DMS153 treated with DMSO at 0.1 percent for 48 hours (cell line): ENCODE measurements at regions not wholly inside any gene's neighbourhood (a gene's known extent, or its start where the extent isn't known, plus 50 kb on each side); places are given as distances from the start of the nearest gene placed in this dataset.
"Not testable (repeated sequence)": the region's sequence is repeated elsewhere in the genome, so short reads cannot be mapped to it uniquely, and the experiment has no call there.

Source experiments
- DNase-seq: peaks from one replicate; lab custom pipeline; 2025; ENCODE audit not compliant: unreplicated experiment; lab: John Stamatoyannopoulos, UW

DNA sequence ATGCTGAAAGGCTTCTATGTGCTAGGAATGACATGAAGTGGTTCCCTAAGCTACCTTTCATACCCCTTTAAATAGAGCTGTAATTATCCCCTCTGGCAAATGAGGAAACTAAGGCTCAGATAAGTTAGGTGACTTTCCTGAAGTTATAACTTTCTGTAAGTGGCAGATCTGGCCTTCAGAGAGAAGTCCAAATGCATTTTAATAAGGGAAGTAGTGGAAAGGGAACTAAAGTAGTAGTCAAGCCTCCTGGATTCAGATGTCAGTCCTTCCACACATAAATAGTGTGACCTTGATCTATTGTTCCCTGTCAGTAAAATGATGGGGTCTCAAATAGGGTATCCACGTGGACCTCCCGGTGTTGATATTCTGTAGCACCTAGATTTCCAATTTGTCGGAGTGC, 277.7 kb downstream of the EDEM1 start:
- DNase-seq = no peak

DNA sequence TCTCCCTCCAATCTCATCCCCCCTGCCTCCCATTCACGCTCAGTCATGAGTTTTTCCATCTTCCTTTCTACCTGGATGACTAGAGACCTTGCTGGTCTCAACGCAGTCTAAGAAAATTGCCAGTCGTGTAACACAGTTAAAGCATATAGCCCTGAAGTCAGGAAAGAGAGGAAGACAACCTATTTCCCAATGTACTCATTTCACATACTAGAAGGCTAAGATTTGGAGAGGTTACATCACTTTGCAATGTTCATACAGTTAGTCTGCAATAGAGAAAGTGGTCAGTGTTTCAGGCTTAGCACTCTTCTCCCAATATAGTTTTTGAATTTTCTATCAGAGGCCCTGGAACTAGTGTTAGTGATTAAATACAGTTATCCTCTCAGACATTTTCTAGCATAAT, 278.6 kb downstream of the EDEM1 start:
- no peak for DNase-seq

DNA sequence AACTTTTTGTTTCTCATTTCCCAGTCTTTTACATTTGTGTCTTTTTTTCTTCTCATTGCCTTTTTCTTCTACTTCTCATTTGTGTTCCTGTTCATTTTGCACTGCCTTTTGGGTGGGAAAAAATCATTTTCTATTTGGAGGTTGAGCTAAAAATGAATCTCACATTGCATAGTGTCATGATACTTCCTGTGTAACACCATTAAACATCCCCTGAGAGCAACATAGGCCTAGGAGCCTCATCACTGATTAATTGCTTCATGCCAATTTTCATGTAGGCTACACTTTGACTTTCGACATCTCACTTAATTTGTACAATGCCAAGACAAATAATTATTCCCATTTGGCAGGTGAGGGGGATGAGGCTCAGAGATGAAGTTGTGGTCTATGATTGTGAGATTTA, 279.2 kb downstream of the EDEM1 start:
- DNase-seq = no peak

DNA sequence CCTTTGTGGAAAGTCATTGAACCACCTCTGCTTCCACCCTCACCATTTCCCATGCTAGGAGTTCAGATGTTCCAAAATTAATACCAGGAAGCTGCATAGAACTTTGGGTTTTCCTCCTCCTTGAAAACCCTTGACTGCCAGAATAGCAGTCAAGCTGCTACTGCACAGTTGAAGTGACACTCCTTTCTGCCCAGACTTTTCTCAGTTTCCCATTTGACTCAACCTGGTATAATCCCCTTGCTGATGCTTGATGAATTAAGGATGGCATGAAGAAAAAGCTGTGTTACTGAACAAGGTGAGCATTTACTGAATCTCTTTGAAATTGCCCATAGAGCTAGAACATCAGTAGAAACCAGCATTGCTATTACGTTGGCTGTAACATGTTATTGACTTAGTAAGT, 286.0 kb downstream of the EDEM1 start:
- DNase-seq = no peak

DNA sequence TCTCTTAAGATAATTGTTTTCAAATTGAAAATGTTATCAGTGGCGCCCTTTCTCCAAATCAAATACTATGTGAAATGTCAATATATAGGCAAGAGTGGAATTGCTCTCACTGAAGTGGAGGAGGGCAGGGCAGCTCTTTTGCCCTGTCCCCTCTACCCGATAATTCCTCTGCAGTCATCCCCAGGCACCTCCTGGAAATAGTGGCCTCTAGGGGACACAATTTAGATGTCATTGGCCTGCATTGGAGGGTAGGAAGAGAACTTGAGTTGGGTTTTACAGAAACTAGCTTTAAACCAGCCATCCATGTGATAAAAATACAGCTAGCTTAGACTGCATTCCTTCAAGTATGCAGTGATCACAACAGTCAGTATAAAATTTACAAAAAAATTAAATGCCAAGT, 288.9 kb downstream of the EDEM1 start:
- no peak for DNase-seq

DNA sequence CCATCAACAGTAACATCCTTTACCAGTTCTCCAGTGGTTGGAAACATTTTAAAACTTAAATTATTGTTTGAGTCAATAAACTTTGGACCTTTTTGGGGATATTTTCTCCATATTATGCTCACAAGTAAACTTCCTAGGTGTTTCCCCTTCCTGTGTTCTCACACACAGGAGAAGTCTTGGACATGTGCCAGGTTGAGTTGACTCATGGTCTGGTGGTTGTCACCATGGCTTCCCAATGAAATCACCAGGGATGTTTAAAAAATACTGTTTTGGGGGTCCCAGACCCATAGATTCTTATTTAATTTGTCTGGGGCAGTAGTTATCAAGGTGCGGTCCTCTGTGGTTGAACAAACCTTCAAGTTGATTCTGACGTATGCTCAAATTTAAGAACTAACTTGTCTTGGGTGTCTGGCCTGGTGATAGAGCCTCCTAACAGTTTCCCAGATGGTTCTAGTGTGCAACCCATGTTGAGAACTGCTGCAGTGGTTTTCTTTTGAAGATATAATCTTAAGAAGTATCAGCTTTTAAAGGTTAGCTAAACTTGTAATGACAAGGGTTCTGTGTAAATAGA, 291.8 kb downstream of the EDEM1 start:
- no peak for DNase-seq

DNA sequence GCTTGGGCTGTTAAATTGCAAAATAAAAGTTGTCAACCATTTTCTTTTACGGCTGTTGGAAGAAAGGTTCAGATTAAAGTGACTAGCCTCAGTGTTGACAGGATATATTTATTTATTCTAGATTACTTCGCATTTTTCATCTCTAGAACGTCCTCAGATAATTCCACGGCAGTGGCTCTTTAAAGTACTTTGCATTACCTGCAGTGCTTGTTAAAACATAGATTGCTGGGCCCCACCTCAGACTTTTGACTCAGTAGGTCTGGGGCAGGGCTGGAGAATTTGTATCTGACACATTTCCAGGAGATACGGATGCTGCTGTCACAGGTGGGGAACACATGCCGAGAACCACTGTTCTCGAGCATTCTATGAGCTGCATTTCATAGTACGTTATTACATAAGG, 292.7 kb downstream of the EDEM1 start:
- no peak for DNase-seq

DNA sequence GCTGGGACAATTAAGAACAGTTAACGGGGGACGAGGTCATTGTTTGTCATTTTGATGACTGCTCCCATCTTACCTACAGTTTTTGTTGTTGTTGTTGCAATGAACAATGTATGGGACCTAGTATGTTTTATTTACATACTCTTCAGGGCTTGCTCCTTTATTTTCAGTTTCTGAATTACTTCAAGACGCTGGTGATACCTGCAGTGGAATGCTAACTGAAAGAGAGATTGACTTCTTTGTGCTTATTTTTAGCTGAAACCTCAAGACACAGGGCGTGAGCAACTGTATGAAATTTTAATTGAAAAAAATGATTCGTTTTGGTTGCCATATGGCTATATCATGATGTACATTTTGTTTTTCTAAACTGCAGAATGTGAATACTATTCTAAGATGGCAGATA, 297.9 kb downstream of the EDEM1 start:
- no peak for DNase-seq

DNA sequence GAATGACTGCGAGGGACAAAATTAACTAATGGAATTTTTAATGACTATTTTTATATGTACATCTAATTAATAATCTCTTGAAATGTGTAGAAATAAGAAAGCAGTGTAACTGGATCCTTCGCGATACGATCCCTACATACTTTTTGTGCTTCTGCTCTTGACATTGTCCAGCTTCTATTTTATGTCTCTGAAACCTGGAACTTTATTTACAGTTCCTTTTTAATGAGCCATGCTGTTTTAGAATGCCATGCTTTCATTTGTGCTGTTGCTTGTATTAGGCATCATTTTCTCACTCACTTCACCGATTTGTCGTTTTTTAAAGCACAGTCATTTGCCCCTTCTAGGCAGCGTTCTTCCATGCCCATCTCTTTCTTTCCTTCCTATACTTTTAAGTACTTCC, 301.3 kb downstream of the EDEM1 start:
- DNase-seq = no peak

DNA sequence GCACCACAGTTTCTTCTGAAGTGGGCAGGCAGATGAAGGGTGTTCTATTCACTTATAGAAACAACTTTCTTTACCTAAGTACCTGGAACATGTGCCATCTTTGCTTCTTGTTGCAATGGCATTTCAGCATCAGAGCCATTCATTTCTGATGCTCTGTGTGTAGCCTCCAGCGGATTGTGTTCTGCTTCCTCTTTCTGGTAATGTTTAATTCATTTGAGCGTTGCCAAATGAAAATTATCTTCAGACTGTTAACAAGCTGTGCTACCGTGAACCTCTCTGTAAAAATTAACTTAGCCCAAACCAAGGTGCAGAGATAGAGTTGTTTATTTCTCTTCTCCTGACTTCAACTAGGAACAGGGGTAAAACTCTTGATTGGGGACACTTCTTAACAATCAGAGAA, 302.0 kb downstream of the EDEM1 start:
- no peak for DNase-seq

DNA sequence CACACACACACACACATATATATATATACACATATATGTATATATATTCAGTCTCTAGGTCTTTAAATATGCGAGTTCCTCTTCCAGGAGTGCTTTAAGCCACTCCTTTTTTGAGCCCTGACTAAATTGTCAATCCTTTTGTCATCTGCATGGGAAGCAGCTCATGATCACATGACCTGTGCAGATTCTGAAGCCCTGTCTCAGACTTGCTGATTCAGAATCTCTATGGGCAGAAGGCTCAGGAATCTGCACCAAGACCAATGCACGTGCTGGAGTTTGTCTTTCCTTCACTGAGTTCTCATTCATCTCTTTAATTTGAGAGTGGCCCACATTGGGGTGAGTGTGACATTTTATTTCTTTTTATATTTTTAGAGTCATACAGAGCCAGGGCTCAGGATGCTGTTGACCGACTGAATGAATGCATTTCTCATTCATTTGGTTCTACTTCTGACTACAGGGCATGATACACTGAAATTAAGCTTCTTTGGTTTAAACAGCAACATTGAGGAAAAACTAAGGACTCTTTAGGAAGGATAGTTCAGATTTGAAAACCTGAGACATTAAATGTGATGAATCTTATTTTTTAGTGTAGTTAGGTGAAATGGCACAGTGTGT, 307.5 kb downstream of the EDEM1 start:
- no peak for DNase-seq

DNA sequence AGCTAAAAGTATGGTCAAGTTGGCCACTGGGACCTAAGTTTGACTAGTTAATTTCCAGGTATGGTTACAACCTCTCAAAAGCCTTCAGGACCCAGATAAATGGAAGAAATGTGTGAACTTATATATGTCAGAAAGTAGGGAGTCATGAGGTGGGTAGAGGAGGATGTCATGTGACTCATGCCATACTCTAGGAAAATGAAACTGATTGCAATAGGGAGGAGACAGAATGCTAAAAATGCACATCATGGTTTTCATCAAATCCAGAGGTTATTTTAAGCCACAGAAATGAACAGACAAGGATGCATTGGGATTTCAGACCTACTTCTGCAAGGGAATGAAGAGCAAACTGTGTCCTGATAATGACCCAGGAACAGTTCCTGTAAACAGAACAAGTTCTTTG, 310.0 kb downstream of the EDEM1 start:
- DNase-seq = no peak

DNA sequence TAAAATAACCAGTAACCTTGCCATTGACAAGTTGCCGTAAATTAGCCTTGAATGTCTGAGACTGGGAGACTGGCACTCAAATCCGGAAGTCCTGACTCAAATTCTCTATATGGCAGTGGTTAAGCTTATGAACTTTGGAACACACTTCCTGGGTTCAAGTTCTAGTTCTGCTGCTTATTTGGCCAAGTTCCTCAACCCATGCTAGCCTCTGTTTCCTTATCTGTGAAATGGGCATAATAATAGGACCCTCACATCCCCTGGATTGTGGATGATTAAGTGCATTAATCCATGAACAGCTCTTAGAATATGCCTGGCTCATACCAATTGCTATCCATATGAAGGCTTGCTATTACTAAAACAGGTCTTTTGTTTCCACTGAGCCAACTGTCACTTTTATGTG, 311.5 kb downstream of the EDEM1 start:
- no peak for DNase-seq

DNA sequence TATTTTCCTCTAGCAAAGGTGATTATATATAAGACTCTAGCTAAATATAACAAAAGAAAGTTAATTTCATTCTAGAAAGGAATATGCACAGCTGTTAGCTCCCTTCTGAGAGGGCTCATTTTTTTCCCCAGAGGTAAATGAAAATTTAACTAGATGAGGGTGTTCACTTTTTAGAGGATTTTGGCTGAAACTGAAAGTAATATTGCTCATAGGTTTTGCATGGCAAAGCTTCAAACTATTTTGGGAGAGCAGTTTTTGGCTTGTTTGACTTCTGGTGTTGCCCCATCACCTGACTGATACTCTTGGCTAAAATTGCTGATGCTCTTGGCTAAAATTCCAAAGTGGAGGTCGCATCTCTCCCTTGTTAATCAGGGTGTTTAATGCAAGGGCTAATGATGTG, 311.9 kb downstream of the EDEM1 start:
- DNase-seq = no peak

DNA sequence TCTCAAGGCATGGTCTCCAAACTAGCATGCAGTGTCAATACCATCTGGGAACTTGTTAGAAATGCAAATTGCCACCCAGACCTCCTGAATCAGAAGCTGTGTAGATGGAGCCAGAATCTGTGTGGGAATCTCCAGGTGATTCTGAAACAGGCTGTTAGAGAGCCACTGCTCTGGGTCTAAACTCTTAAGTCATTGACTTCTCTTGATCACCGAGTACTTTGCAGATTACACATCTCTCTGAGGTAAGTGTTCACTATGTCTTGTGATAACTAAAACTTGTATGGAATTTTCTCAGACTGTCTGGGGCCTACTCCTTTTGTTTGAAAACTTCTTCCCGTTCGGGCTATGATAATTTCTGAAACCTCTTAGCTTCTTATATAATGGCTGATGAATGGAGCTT, 315.6 kb downstream of the EDEM1 start:
- no peak for DNase-seq

DNA sequence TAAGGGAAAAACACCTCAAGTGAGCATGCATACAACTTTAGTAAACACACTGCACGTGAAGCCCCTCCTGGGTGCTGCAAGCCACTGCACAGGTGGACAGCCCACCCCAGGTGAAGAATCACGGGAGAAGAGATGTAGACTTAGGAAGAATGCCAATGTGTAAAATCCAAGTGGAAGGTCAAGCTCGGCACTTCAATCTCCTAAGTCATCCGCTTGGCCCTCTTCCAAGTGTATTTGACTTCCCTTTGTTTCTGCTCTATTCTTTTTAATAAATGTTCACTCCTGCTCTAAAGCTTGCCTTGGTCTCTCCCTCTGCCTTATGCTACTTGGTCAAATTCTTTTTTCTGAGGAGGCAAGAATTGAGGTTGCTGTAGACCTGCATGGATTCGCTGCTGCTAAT, 316.6 kb downstream of the EDEM1 start:
- DNase-seq = no peak

DNA sequence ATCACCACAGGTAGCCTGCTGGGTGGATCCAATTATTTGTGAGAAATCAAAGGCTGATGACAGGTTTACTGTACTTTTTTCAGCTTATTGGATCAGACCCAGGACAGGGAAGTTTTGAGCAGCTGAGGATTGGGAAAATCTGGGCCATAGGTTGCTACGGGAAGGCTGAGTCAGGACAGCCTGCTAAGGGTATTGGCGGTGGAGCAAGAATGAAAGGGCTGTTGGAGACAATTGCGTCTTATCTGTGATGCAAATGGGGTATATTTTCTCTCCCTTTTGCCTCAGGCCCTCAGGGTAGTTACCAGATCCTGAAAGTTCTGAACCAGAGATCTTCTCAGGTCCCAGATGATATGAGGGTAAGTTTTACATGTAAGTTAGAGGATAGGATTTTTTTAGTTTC, 317.7 kb downstream of the EDEM1 start:
- no peak for DNase-seq

DNA sequence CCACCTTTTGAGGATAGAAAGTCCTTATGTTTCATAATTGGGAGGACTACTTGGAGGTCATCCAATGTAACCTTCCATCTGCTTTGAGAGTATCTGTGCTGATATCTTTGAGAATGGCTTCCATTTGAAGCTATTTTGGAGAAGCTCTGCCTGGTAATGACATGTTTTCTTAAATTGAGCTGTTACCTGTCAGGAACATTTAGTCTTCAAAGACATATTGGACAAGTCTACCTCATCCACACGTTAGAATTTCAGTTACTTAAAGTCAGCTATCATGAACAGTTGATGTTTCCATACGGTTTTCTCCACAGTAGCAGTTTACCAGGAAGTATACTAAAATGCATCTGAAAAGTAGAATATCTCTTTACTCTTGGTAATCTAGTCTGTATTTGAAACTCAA, 318.5 kb downstream of the EDEM1 start:
- no peak for DNase-seq

DNA sequence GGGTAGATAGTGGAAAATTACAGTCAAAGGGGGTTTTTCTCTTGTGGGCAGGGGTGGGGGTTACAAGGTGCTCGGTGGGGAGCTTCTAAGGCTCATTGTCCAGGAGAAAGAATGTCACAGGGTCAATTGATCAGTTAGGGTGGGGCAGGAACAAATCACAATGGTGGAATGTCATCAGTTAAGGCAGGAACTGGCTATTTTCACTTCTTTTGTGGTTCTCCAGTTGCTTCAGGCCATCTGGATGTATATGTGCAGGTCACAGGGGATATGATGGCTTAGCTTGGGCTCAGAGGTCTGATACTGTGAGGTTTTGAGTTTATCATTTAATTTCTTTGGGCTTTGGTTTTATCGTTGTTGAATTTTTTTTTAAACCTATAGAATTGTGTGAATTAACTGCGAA, 321.4 kb downstream of the EDEM1 start:
- DNase-seq = not testable (repeated sequence)

DNA sequence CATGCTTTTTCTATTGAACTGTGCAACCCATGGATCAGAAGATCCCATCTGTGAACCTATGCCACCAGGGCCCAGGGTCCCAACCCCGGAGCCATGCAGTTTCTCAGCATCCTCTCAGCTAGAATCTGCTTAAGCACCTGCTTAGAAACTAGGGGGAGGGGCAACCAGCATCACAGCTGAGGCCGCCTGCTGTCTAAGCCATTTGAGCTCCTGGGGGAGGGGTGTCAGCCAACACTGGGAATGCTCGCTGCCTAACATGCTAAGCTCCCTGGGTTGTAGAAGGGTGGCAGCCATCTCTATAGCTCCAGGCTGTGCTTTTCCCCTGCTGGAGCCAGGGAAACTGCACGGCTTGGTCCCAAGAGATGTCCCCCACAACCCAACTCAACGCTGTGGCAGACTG, 322.8 kb downstream of the EDEM1 start:
- DNase-seq = no peak

DNA sequence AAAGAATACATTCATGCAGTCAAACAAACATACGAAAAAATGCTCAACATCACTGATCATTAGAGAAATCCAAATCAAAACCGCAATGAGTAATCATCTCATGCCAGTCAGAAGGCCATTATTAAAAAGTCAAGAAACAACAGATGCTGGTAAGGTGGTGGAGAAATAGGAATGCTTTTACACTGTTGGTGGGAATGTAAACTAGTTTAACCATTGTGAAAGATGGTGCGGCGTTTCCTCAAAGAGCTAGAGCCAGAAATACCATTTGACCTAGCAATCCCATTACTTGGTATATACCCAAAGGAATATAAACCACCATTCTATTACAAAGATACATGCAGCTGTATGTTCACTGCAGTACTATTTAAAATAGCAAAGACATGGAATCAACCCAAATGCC, 330.4 kb downstream of the EDEM1 start:
- no peak for DNase-seq

DNA sequence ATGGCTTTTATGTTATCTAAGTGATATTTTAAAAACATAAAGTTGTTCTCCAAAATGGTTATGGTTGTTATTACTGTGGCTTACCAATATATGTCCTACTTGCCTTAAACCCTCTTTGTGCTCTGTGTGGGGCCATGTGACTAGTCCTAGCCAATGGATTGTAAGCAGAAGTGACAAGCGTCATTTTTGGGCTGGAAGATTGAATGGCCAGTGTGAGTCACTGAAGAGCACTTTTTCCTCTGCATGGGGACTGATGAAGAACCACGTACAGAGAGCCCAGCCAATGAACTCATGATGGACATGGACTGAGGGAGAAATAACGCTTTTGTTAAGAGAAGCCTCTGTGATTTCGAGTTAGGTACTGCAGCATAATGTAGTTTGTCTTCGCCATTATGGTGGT, 332.7 kb downstream of the EDEM1 start:
- DNase-seq = no peak

DNA sequence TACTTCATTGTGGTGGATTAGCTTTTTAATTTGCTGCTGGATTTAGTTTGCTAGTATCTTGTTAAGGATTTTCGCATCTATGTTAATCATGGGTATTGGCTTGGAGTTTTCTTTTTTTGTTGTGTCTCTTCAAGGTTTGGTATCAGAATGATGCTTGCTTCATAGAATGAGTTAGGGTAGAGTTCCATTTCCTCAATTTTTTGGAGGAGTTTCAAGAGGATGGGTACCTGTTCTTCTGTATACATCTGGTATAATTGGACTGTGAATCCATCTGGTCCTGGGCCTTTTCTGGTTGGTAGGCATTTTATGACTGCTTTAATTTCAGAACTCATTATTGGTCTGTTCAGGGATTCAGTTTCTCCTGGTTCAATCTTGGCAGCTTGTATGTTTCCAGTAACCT, 335.6 kb downstream of the EDEM1 start:
- DNase-seq = no peak

DNA sequence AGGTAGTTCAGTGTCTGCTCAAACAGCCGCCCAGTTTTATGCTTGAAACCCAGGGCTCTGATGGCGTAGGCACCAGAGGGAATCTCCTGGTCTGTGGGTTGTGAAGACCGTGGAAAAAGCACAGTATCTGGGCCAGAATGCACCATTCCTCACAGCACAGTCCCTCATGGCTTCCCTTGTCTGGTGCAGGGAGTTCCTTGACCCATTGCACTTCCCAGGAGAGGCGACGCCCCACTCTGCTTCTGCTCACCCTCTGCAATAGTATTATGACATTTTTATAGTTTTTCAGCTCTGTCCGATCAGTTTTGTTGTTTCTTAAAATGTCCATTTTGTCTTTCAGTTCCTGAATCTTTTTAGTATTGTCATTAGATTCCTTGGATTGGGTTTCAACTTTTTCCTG, 343.5 kb downstream of the EDEM1 start:
- DNase-seq = no peak
